CD4-positive, alpha-beta T cell (primary cell): ENCODE measurements at regions not wholly inside any gene's neighbourhood (a gene's known extent, or its start where the extent isn't known, plus 50 kb on each side); places are given as distances from the start of the nearest gene placed in this dataset.

Experiments
- ATAC-seq: fragments of 200-7000 bp; cut with Tn5 transposase; one replicate; pipeline ENCODE4 v1.10.0; 2022; ENCODE audit warnings: mild to moderate bottlenecking; ENCODE audit not compliant: poor library complexity
- CTCF ChIA-PET: fragments of 350-600 bp; sonication (Branson Sonifier 250); formaldehyde crosslinking; loops from one replicate; lab custom pipeline; 2021; ENCODE audit warnings: antibody characterized with exemption, inconsistent platforms; lab: Charles Lee
- POLR2A ChIA-PET: fragments of 350-600 bp; sonication (Branson Sonifier 250); formaldehyde crosslinking; loops from one replicate; lab custom pipeline; 2021; ENCODE audit warnings: antibody characterized with exemption, inconsistent platforms; lab: Charles Lee
- DNase-seq, 14 experiments: peaks; one replicate each; pipeline ENCODE4 v3.0.0-alpha.2; 2013 to 2020; ENCODE audit warnings: mixed read lengths in 2 of 14
- H3K27ac ChIP-seq, 2 donors: one replicate each; pipeline versions ENCODE4 v1.5.1 to v1.7.0; 2013; ENCODE audit warnings: low read length in 2 of 2, low read depth in 1 of 2, mild to moderate bottlenecking in 1 of 2
- H3K27me3 ChIP-seq, 2 experiments: 1 replicate in 1 of 2; 2 replicates in 1 of 2; pipeline versions ENCODE4 v1.6.1 to v1.7.0; 2013; ENCODE audit warnings: low read length in 2 of 2, control low read depth in 1 of 2, mild to moderate bottlenecking in 1 of 2, moderate library complexity in 1 of 2; ENCODE audit not compliant: insufficient read depth in 2 of 2, control insufficient read depth in 1 of 2
- H3K36me3 ChIP-seq: one replicate; pipeline ENCODE4 v1.6.1; 2013; ENCODE audit warnings: low read length, control low read depth; ENCODE audit not compliant: insufficient read depth
- H3K4me1 ChIP-seq: one replicate; pipeline ENCODE4 v1.6.1; 2013; ENCODE audit warnings: low read length, control low read depth; ENCODE audit not compliant: insufficient read depth
- H3K4me3 ChIP-seq: one replicate; pipeline ENCODE4 v1.5.1; 2013; ENCODE audit warnings: mild to moderate bottlenecking, low read length, moderate library complexity
- H3K9me3 ChIP-seq, 2 experiments: 1 replicate in 1 of 2; 2 replicates in 1 of 2; pipeline versions ENCODE4 v1.6.1 to v1.7.0; 2013; ENCODE audit warnings: low read length in 2 of 2, mild to moderate bottlenecking in 2 of 2, control low read depth in 1 of 2, moderate library complexity in 1 of 2; ENCODE audit not compliant: control insufficient read depth in 1 of 2, insufficient read depth in 1 of 2
- H3K27ac Mint-ChIP-seq: one replicate; pipeline ENCODE4 v1.8.0; 2020; ENCODE audit warnings: mixed read lengths
- H3K27me3 Mint-ChIP-seq: one replicate; pipeline ENCODE4 v1.8.0; 2021; ENCODE audit warnings: mixed read lengths
- H3K36me3 Mint-ChIP-seq: one replicate; pipeline ENCODE4 v1.8.0; 2021; ENCODE audit warnings: low read depth, mixed read lengths
- H3K4me1 Mint-ChIP-seq: one replicate; pipeline ENCODE4 v1.8.0; 2021; ENCODE audit warnings: low read depth, mixed read lengths
- H3K4me3 Mint-ChIP-seq: one replicate; pipeline ENCODE4 v1.8.0; 2020; ENCODE audit warnings: mild to moderate bottlenecking, mixed read lengths
- H3K9me3 Mint-ChIP-seq: one replicate; pipeline ENCODE4 v1.8.0; 2020; ENCODE audit warnings: mixed read lengths
- intact Hi-C, 2 experiments: fragments of 100-400 bp; cut with DNase I in 1 of 2; cut with micrococcal nuclease in 1 of 2; formaldehyde crosslinking; loops; one replicate each; pipeline versions ENCODE4 v1.15.1 to v1.9.0; 2023 to 2025; cut with DNase I, micrococcal nuclease
- TF ChIP-seq, protein P1 (sequence below): fragments of 200-600 bp; IDR thresholded peaks from one replicate; pipeline ENCODE4 v1.8.0; 2022; ENCODE audit warnings: antibody characterized with exemption, mild to moderate bottlenecking

DNA sequence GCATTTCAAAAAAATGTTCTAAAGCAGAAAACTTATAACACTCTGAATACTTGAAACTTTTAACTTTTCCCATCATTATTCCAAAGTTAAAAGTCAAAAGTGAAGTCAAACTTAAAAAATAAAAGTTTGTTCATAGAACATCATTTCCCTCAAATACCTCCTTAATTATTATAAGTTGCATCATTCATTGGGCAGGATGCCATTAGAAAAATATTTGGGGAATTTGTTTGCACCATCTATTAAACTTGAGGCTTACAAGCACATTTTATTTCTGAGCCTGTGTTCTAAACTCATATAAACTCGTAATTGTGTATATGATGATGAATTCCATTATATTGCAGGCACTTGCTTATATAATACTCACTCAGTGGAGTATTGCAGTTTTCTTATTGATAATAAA is 588.0 kb upstream of the NRXN1 start:
- Histone ChIP-seq H3K4me3 (no peak overlapping the region), H3K27me3 (no peaks in the 10 kb centered on the region), H3K36me3 (no peaks in the 10 kb centered on the region), H3K9me3 (no peaks in the 10 kb centered on the region), H3K27ac (no peak overlapping the region), H3K4me1 (no peaks in the 10 kb centered on the region)
- Mint-ChIP-seq H3K9me3 (peaks cover 16% of the 10 kb centered on the region), H3K27me3 (no peaks in the 10 kb centered on the region), H3K36me3 (no peaks in the 10 kb centered on the region), H3K4me3 (no peak overlapping the region), H3K4me1 (no peaks in the 10 kb centered on the region), H3K27ac (no peak overlapping the region)
- ChIA-PET CTCF (no interaction called here), POLR2A (no interaction called here)
- ATAC-seq (no peak), DNase-seq (no peak)
- intact Hi-C loops, result no loop called here
- TF ChIP-seq, protein P1, sequence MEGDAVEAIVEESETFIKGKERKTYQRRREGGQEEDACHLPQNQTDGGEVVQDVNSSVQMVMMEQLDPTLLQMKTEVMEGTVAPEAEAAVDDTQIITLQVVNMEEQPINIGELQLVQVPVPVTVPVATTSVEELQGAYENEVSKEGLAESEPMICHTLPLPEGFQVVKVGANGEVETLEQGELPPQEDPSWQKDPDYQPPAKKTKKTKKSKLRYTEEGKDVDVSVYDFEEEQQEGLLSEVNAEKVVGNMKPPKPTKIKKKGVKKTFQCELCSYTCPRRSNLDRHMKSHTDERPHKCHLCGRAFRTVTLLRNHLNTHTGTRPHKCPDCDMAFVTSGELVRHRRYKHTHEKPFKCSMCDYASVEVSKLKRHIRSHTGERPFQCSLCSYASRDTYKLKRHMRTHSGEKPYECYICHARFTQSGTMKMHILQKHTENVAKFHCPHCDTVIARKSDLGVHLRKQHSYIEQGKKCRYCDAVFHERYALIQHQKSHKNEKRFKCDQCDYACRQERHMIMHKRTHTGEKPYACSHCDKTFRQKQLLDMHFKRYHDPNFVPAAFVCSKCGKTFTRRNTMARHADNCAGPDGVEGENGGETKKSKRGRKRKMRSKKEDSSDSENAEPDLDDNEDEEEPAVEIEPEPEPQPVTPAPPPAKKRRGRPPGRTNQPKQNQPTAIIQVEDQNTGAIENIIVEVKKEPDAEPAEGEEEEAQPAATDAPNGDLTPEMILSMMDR, result no peak

- ChIA-PET CTCF (no interaction called here), POLR2A (no interaction called here)
- Histone ChIP-seq H3K9me3 (peaks cover 0 to 5% of the 10 kb centered on the region in 2 experiments), H3K4me1 (no peaks in the 10 kb centered on the region), H3K27ac (no peak overlapping the region), H3K4me3 (no peak overlapping the region), H3K27me3 (no peaks in the 10 kb centered on the region), H3K36me3 (no peaks in the 10 kb centered on the region)
- Mint-ChIP-seq H3K9me3 (peaks cover 26% of the 10 kb centered on the region), H3K27me3 (no peaks in the 10 kb centered on the region), H3K36me3 (no peaks in the 10 kb centered on the region), H3K4me3 (no peak overlapping the region), H3K27ac (no peak overlapping the region), H3K4me1 (no peaks in the 10 kb centered on the region)
- TF ChIP-seq, protein P1, result no peak
- DNase-seq, result no peak
- intact Hi-C loops, result no loop called here
- no peak for ATAC-seq
Observed at GRCh38 chr2:51612387-51612786, 580.5 kb upstream of the NRXN1 start.

DNA sequence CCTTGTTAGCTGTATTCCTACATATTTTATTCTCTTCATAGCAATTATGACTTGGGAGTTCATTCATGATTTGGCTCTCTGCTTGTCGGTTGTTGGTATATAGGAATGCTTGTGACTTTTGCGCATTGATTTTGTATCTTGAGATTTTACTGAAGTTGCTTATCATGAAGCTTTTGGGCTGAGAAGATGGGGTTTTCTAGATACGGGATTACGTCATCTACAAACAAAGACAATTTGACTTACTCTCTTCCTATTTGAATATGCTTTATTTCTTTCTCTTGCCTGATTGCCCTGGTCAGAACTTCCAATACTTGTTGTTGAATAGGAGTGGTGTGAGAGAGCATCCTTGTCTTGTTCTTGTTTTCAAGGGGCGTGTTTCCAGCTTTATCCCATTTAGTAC is 569.8 kb upstream of the NRXN1 start:
- H3K9me3 Mint-ChIP-seq, result peaks cover 23% of the 10 kb centered on the region
- no peak for DNase-seq

More for the DNA sequence above, 569.8 kb upstream of the NRXN1 start:
- Histone ChIP-seq H3K9me3 (peaks cover 0 to 9% of the 10 kb centered on the region in 2 experiments), H3K4me3 (no peak overlapping the region), H3K27ac (no peak overlapping the region), H3K4me1 (no peaks in the 10 kb centered on the region), H3K27me3 (no peaks in the 10 kb centered on the region), H3K36me3 (no peaks in the 10 kb centered on the region)
- no peak for ATAC-seq
- TF ChIP-seq, protein P1, result no peak
- ChIA-PET CTCF (no interaction called here), POLR2A (no interaction called here)
- Mint-ChIP-seq H3K27me3 (no peaks in the 10 kb centered on the region), H3K36me3 (no peaks in the 10 kb centered on the region), H3K4me3 (no peak overlapping the region), H3K4me1 (no peaks in the 10 kb centered on the region), H3K27ac (no peak overlapping the region)
- intact Hi-C loops, result no loop called here
